COR-L47 (cell line): ENCODE measurements at regions not wholly inside any gene's neighbourhood (a gene's known extent, or its start where the extent isn't known, plus 50 kb on each side); places are given as distances from the start of the nearest gene placed in this dataset.
"Not testable (repeated sequence)": the region's sequence is repeated elsewhere in the genome, so short reads cannot be mapped to it uniquely, and the experiment has no call there.

Experiments used
- DNase-seq: peaks from one replicate; lab custom pipeline; 2025; lab: John Stamatoyannopoulos, UW

DNA sequence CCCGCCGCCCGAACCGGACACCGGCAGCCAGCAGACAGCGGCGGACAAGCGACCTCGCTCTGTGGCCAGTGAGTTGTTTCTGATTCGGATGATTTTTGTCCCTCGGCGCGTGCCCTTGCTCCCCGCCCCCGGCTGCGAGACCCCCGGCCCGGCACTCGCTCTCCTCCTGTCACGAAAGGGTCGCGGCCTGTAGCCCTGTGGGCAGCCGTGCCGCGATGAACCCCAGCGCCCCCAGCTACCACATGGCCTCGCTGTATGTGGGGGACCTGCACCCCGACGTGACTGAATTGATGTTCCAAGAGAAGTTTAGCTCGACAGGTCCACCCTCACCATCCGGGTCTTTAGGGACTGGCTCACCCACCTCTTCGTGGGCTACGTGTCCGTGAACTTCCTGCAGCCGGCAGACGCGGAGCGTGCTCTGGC lies 1257.5 kb upstream of the ACVR2A start:
- no peak for DNase-seq

DNA sequence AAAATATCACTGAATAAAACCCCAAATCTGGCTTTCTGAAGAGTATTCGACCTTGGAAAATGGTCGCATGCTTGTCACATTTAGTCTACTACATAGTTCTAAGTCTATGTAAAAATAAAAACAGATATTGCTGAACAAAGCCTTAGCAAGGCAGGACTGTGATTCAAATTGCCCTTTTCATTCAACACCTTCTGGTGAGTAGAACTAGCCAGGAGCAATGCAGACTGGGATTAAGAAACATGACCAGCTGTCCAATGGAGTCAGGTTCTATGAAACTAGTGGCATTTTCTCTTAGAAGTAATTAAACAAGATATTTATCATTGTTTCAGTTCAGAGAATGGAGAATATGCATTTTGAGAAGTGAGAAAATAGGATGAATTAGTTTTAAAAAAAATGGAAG lies 1260.5 kb upstream of the ACVR2A start:
- no peak for DNase-seq

DNA sequence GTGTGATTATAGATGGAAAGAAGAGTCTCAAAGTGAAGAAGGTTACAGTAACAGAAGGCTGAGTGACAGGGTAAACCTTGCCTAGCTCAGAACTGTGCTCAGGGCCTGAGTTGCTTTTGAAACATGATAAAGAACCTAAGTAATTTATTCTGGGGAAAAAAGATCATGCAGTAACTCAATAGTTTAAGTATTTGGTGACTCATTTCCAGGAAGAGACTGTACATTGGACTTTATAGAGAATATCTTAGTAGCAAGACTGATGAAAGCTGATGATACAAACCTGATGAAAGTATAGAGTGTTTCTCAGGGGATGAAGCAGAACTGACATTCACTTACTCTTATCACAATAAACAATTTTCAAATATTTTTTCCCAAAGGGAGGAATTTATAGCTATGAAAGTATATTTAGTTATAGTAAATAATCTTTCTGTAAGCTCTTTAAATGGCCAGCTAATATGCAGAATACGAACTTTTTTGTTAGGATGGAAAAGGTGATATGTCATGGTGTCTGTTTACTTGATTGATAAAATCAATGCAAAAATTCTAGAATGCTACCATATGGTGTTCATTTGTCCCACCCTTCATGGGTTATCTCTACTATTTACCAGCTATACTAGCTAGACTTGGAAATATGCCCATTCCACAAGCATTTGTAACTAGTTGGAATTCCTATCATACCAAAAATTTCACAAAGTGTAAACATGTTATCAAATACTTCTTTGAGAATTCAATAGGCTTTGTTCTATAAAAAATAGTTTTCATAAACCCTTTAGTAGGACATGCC lies 1265.5 kb upstream of the ACVR2A start:
- no peak for DNase-seq

DNA sequence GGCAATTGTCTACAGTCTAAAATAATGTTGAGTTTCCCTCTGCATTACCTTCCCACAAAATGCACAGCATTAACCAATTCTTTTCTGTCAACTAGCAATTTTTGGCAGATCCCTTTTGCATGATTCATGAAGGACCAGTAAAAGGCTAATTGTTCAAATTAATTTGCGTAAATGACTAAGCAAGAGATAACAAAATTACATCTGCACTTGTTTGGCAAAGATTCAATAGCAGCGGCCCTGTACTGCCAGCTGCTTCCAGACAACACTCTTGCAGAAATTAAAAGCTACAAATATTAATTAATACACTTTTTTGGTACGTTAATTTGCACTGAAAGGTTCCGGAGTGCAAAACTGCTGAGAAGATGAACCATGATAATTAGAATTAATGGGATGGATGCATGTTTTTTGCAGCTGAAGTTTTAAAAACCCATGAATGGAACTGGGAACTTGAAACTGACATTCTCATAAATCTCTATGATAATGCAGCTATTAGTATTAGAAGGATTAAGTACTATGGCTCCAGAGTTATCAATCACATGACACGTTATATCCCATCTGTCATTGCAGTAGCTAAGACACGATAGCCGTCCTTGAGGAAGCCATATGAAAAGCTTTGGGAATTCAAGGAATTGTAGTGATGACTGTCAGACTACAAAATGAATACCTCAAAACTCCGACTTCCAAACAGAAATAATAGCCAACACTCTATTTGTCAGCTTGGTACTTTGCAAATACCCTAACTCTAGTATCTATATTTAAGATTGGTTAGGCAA lies 1268.3 kb upstream of the ACVR2A start:
- DNase-seq, result peak; percentile 37

DNA sequence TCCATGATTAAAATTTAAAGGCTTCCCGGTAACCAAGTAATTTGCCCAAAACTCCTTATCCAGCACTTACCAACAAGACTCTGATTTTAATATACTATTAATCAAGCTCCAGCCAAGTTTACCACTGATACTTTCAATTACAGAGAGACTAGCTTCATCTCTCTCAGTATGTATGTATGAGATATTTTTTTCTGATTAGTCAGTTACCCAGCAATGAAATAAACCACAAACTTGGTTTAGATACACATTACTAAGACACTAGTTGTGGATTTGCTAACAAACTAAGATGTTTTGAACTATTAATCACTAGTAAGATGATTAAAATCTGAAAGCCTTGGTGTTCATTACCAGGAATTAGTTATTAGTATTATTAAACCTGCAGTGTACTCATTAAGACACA lies 1272.2 kb upstream of the ACVR2A start:
- no peak for DNase-seq

DNA sequence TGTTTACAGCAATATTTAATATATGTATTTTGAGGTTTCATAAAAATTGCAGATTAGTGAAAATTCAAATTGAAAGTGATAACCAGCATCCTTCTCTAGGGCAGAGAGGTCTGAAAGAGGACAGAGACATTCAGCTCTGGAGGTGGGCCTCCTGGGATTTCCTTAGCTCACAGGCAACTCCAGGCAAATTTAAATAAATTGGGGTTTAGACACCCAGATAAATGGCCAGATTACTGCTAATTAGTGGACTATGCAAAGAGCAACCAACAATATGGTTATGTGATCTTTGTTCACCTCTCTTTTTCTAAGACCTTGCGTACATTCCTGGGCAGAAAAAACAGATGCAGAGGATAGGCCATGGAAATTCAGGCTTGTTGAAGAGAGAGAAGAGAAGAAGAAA lies 1282.8 kb upstream of the ACVR2A start:
- DNase-seq, result no peak

DNA sequence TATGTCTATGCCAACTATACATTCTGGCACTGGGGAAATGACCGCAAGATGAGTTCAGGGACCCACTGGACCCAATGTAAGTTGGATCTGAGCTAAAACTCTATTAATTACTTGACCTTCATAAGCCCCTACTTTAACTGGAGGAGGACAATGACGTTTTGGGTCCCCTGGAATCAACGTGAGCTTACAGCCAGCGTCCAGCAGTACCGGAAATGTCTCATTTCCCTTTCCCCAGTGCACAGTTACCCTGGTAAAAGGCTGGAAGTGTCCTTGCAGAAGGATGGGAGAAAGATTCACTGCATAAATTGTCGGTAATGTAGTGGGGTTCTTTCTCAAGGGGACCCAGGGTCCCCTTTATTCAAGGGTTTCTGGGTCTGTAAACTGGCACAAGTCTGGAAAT lies 1297.6 kb upstream of the ACVR2A start:
- DNase-seq, result no peak

DNA sequence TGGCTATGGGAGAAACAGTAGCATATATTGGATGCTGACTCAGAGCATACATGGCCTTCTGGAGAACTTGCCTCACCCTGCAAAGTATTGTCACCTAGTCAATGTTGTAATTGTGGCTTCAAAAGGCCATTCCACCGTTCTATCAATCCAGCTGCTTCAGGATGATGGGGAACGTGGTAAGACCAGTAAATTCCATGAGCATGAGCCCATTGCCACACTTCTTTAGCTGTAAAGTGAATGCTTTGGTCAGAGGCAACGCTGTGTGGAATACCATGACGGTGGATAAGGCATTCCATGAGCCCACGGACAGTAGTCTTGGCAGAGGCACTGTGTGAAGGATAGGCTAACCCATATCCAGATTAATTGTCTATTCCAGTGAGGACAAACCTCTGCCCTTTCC lies 1300.1 kb upstream of the ACVR2A start:
- DNase-seq, result no peak

DNA sequence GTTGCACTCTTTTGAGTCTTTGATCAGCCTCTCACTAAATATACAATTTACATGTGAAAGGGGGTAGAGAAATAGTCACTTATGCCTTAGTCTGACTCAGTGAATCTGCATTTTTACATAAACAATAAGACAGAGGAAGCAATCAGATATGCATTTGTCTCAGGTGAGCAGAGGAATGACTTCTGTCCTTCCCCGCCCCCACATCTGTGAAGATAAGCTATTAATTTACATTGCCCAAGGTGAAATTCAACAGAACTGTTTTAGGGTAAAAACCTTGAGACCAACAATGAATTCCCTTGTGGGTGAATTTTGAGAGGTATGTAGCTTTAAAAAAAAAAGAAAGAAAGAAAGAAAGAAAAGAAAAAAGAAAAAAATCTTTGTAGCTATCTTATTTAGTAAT lies 1302.9 kb upstream of the ACVR2A start:
- no peak for DNase-seq

DNA sequence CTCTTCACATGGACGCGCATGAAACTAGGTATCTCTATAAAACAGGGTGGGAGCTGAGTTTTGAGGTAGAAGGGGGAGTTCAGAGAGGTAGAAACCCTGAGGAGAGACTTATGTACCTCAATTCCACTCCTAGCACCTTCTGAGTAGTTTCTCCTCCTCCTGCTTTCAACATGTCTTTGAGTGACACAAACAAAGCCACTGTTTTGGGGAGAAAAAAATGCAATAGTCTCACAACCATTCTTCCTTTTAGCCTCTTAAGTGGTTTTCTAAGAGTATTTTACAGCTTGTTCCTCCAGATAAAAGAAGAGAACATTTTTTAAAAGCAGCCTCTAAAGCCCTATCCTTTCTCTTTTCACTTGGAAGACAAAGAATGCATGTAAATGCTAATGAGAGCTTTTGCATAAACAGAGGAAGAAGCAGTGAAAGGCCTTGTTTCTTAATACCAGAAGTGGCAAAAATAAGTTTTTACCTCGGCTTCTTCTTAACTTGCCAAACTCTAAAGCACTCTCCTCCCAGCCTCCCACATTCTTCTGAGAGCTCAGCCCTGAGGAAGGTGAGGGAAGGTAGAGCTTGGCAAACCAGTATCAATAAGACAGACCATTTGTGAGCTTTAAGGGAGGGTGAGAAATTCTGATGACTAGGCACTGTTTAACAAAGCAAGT lies 1304.4 kb upstream of the ACVR2A start:
- no peak for DNase-seq

DNA sequence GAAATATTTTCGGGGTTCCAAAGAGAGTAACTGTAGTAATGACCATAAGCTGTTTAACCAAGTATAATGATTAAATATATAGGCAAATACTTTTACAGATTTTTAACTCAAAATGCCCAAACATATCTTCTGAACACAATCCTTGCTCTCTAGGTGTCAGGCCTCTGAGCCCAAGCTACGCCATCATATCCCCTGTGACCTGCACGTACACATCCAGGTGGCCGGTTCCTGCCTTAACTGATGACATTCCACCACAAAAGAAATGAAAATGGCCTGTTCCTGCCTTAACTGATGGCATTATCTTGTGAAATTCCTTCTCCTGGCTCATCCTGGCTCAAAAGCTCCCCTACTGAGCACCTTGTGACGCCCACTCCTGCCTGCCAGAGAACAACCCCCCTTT lies 1305.1 kb upstream of the ACVR2A start:
- not testable (repeated sequence) for DNase-seq

DNA sequence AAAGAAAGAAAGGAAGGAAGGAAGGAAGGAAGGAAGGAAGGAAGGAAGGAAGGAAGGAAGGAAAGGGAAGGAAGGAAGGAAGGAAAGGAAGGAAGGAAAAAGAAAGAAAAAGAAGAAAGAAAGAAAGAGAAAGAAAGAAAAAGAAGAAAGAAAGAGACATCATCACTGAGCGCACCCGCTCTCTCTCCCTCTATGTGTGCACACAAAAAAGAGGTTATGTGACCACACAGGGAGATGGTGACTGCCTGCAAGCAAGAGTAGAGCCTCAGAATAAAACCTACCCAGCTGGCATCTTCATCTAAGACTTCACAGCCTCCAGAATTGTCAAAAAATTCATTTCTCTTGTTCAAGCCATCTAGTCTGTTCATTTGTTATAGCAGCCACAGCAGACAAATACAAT lies 1307.4 kb upstream of the ACVR2A start:
- no peak for DNase-seq

DNA sequence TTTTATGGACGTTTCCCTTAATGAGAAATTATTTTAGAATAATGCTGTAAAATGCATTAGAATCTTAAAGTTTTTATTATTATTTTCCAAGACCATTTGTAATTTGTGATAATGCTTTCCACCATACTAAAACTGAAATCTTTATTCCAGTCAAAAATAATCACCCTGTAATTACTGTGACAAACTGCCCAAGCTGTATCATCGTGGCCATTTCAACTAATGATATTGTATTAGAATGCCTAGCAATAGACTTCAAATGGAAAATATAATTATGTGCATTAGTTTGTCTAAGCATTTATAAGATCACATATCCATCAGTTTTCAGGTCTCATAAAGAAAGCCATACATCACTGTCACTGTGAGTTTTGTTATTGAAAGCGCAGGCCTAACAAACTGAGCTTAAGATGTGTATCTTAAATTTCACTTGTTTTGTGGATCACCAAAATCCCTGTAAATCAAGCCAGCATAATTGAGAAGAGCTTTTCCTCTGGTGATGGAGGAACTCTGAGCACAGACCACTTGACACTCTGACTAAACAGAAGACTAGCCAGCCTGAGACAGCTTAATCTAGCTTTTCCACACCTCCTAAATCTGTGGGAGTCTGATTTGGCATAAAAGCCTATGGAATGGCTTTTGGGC lies 1312.2 kb upstream of the ACVR2A start:
- DNase-seq, result no peak

DNA sequence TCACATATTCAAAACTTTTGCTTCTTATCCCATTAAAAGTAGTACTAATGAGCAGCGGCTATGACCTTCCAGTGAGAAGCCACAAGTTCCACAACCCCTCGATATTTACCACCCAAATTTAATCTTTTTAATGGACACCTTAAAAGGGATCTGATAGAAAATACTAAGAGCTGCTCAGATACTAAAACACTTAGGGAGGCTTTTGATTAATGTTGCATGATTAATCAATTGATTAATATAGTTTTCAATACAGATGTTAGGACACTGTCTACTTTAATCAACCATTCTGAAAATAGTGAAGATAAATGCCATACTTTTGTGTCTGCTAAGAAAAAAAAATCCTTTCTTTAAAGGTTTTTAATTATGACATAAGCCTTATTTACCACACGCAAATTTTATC lies 1312.8 kb upstream of the ACVR2A start:
- DNase-seq, result no peak

DNA sequence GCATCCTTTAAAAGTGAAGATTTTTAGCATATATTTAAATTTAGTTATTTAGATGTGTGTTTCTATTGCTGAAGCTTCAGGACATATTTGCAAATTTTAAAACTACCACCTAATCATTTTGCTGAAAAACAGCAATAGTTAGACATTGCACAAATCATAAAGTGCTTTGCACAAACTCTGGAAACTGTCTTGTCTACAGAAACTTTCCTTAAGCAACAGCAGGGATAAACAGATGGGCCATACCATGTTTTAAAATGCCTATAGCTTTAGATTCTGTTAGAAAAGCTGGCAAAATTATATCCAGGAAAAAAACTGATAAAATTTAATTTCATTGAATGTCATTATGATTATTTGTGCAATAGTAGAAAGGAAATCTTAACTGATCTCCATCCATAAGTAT lies 1313.9 kb upstream of the ACVR2A start:
- no peak for DNase-seq

DNA sequence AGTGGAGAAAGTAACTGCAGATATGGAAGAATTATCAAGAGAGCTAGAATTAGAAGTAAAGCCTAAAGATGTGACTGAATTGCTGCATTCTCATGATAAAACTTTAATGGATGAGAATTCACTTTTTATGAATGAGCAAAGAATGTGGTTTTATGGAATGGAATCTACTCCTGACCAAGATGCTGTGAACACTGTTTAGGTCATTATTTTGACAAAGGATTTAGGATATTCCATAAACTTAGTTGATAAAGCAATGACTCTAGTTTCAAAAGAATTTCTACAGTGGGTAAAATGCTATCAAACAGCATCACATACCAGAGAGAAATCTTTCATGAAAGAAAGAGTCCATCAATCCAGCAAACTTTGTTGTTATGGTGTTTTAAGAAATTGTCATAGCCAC lies 1317.7 kb upstream of the ACVR2A start:
- DNase-seq, result no peak

DNA sequence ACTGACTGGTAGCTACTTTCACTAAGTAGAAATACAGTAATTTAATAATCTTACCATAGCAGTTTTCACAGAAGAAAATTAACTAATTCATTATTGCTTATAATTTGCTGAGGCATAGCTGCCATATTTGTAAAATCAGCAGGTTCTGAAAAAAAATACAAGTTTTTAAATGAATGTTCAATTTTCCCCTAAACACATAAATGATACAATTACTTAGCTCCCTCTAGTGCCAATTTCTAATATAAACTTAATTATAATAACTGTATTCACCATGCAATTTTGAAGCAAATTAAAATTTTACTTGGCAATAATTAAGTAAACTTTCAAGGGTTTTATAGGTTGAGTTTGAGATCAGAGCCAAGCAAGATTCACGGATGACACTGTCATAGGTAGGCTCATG lies 1321.6 kb upstream of the ACVR2A start:
- DNase-seq, result peak; percentile 19

DNA sequence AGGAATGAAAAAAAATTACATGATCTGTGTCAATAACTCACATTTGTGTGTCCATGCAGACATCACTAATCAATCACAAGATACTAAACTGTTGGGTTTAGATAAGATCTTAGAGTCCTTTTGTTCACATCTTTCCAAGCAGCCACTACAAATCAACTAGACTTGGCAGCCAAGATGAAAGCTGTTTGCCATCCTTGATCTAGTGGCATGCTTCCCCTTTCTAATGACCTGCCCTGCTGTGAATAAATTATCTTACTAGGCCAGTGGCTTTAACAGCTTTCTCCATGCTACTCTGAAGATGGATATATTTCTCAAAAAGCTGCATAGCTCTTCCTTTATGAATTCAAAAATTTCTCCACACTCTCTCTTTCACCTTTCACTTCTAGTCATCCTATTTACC lies 1338.0 kb upstream of the ACVR2A start:
- peak; percentile 30 for DNase-seq

DNA sequence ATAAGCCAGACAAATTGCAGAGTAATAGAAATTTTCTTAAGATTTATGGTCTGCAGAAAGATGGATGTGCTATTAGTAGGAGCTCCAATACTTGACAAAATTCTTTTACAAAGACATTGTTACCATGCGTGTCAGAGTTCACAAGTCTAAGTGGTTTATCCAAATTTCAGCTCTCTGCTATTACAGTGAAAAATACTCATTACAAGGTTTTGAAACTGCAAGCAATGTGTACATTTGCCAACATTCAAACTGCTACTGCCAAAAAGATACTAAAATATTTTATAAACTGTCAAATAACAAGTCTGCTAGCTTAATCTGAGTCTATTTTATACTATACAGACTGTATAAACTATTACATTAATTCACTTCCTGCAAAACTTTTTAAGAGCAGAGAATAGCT lies 1341.5 kb upstream of the ACVR2A start:
- DNase-seq, result no peak

DNA sequence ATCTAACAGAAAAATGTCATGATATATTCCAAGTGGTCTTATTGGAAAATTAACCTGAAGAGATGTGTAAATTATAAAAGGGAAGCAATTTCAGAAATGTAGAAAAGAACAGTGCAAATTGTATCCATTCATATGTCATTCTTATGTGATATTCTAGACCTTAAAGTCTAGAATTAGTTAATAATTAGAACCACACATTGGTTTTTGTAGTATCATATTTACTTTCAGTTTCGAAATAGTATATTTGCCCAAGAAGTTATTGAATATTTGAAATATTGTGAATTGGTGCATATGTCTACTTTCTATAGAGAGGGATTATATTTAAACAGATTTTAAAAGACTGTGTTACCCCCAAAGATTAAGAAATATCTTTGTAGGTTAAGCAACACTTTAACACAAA lies 1348.6 kb upstream of the ACVR2A start:
- no peak for DNase-seq

DNA sequence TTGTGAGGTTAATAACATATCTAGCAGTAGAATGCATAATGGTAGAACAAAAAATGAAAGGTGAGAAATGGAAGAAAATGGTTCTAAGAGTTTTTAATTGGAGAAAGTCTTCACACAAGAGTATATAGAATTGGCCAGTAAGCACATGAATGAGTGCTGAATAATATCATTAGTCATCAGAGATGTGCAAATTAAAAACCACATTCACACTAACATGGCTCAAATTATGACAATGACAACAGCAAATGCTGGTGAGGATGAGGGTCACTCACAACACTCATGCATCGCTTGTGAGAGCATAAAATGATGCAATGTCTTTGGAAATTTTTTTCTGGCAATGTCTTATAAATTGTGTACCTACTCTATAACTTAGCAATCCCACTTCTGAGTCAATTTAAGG lies 1355.4 kb upstream of the ACVR2A start:
- DNase-seq, result no peak

DNA sequence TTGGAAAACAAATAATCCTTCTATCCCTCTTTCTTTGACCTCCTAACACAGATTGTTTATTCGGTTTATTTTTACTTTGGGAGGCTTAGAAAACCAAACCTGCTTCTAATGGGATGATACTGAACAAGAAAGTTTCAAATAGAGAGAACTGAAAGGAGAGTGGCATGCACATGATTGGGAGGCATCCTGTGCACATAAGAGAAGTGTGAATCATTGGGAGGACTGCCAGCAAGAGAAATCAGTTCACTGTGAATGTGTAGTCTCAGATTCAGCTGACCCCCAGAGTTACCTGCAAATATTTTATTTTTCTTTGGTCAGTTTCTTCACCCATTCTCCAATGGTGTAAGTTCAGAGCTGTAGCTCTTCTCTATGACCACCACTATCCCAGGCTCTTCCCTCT lies 1363.2 kb upstream of the ACVR2A start:
- DNase-seq, result no peak

DNA sequence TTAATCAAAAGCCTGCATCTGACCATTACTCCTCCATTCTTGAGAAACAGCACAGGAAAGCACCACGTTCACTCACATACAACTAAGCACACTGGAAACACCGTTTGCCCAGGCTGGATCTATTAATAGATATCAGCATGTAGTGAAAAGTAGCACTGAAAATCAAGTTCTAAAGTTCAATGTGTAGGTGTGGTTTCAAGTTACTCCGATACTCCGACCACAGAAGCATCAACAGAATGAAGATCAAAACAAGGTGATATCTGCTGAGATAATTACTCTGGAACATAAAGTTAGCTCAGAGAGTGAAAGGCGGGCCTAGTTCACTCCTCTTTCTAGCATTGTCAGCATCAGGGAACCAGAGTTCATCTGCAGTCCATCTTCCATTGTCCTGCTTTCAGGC lies 1367.4 kb upstream of the ACVR2A start:
- DNase-seq, result no peak
